HCT116 (cell line): ENCODE measurements at regions not wholly inside any gene's neighbourhood (a gene's known extent, or its start where the extent isn't known, plus 50 kb on each side); places are given as distances from the start of the nearest gene placed in this dataset.
"Not testable (repeated sequence)": the region's sequence is repeated elsewhere in the genome, so short reads cannot be mapped to it uniquely, and the experiment has no call there.

Experiments
- ATAC-seq: fragments of 200-7000 bp; cut with Tn5 transposase; 2 replicates; pipeline ENCODE4 v1.9.1; 2020; ENCODE audit warnings: mild to moderate bottlenecking, moderate library complexity
- BruUV-seq: library from RNA; stranded (reverse); fragments of 400-500 nt; replicated peaks from 2 replicates; lab custom pipeline; 2021; lab: Mats Ljungman, UMichigan
- CTCF ChIA-PET: fragments of 300-600 bp; sonication (Branson Sonifier 250); formaldehyde crosslinking; loops from one replicate; lab custom pipeline; 2021; ENCODE audit warnings: antibody characterized with exemption; lab: Charles Lee
- POLR2A ChIA-PET: fragments of 300-600, 350-600 bp; sonication (Branson Sonifier 250); formaldehyde crosslinking; loops from one replicate; lab custom pipeline; 2021; ENCODE audit warnings: antibody characterized with exemption; lab: Charles Lee
- RAD21 ChIA-PET, 2 experiments: fragments of 300-600 bp; sonication (Branson Sonifier 250); formaldehyde crosslinking; loops; one replicate each; lab custom pipeline; 2023; ENCODE audit warnings: low total read pairs in 2 of 2; ENCODE audit not compliant: uncharacterized antibody in 2 of 2, unreplicated experiment in 2 of 2, low non-redundant PET in 1 of 2; lab: Charles Lee
- DNase-seq: peaks from one replicate; pipeline ENCODE4 v3.0.0-alpha.2; 2010; ENCODE audit warnings: low read depth, low spot score
- H2AFZ ChIP-seq: fragments of 200-600 bp; shearing (Covaris generic), sonication (generic); 2 replicates; pipeline ENCODE4 v1.6.1; 2017; ENCODE audit warnings: low read depth, mixed run types, mixed read lengths, antibody characterized with exemption, low read length; ENCODE audit not compliant: poor library complexity, severe bottlenecking
- H3K27ac ChIP-seq: 2 replicates; pipeline ENCODE4 v1.5.1; 2012; ENCODE audit warnings: low read depth, low read length
- H3K27me3 ChIP-seq: fragments of 200-600 bp; sonication (generic); 2 replicates; pipeline ENCODE4 v1.6.1; 2016; ENCODE audit warnings: mixed run types, low read length, mixed read lengths; ENCODE audit not compliant: insufficient read depth
- H3K36me3 ChIP-seq, 2 experiments: fragments of 200-500 bp in 1 of 2; fragments of 200-600 bp in 1 of 2; sonication (Bioruptor generic) in 1 of 2; sonication (generic) in 1 of 2; 2 replicates each; pipeline versions ENCODE4 v1.5.1 to v1.6.1; 2014 to 2016; ENCODE audit warnings: low read length in 2 of 2, inconsistent platforms in 1 of 2, mixed read lengths in 1 of 2, mixed run types in 1 of 2; ENCODE audit not compliant: insufficient read depth in 2 of 2, control insufficient read depth in 1 of 2
- H3K4me1 ChIP-seq, 2 experiments: fragments of 200-600 bp in 1 of 2; sonication (generic) in 1 of 2; 2 replicates each; pipeline versions ENCODE4 v1.5.1 to v1.6.1; 2012 to 2017; ENCODE audit warnings: low read length in 2 of 2, inconsistent platforms in 1 of 2, mild to moderate bottlenecking in 1 of 2, mixed read lengths in 1 of 2, mixed run types in 1 of 2, moderate library complexity in 1 of 2; ENCODE audit not compliant: insufficient read depth in 2 of 2, control insufficient read depth in 1 of 2
- H3K4me2 ChIP-seq: fragments of 200-600 bp; sonication (generic); 2 replicates; pipeline ENCODE4 v1.6.1; 2017; ENCODE audit warnings: mixed run types, low read length, mixed read lengths
- H3K4me3 ChIP-seq, 2 experiments: fragments of 200-600 bp in 1 of 2; sonication (generic) in 1 of 2; replicated peaks in 1 of 2; 2 replicates each; pipeline ENCODE4 v1.5.1; 2011 to 2016; ENCODE audit warnings: low read length in 2 of 2, control low read depth in 1 of 2, low read depth in 1 of 2, mild to moderate bottlenecking in 1 of 2, mixed read lengths in 1 of 2, mixed run types in 1 of 2
- H3K79me2 ChIP-seq: fragments of 200-600 bp; sonication (generic); 2 replicates; pipeline ENCODE4 v1.6.1; 2017; ENCODE audit warnings: mild to moderate bottlenecking, mixed run types, low read length, moderate library complexity, mixed read lengths; ENCODE audit not compliant: insufficient read depth
- H3K9ac ChIP-seq: fragments of 200-600 bp; sonication (generic); 2 replicates; pipeline ENCODE4 v1.6.1; 2016; ENCODE audit warnings: low read length, mixed read lengths
- H3K9me2 ChIP-seq: fragments of 200-600 bp; sonication (generic), shearing (Covaris generic); 2 replicates; pipeline ENCODE4 v1.6.1; 2017; ENCODE audit warnings: mixed run types, mild to moderate bottlenecking, moderate library complexity; ENCODE audit not compliant: insufficient read depth
- H3K9me3 ChIP-seq, 2 experiments: fragments of 200-500 bp in 1 of 2; fragments of 200-600 bp in 1 of 2; sonication (Bioruptor generic) in 1 of 2; sonication (generic) in 1 of 2; 2 replicates each; pipeline ENCODE4 v1.6.1; 2014 to 2017; ENCODE audit warnings: low read length in 2 of 2, mixed read lengths in 2 of 2, inconsistent platforms in 1 of 2, low read depth in 1 of 2, mild to moderate bottlenecking in 1 of 2, mixed run types in 1 of 2, moderate library complexity in 1 of 2; ENCODE audit not compliant: control insufficient read depth in 1 of 2, insufficient read depth in 1 of 2
- H4K20me1 ChIP-seq: fragments of 200-600 bp; sonication (generic), shearing (Covaris generic); 2 replicates; pipeline ENCODE4 v1.6.1; 2017; ENCODE audit warnings: mixed run types, mild to moderate bottlenecking, moderate library complexity; ENCODE audit not compliant: insufficient read depth
- CBX3 ChIP-seq: IDR thresholded peaks from 2 replicates; pipeline ENCODE4 v1.6.1; 2012; ENCODE audit warnings: low read depth
- CEBPB ChIP-seq: IDR thresholded peaks from 2 replicates; pipeline ENCODE4 v1.6.1; 2012; ENCODE audit warnings: low read depth
- CTCF ChIP-seq, 3 experiments: fragments of 200-600 bp in 1 of 3; sonication (generic) in 1 of 3; IDR thresholded peaks in 2 of 3; conservative IDR thresholded peaks in 1 of 3; 2 replicates each; pipeline ENCODE4 v1.5.1; 2012 to 2017; ENCODE audit warnings: low read depth in 2 of 3, low read length in 2 of 3, antibody characterized with exemption in 1 of 3, borderline replicate concordance in 1 of 3, control low read depth in 1 of 3, mild to moderate bottlenecking in 1 of 3, mixed read lengths in 1 of 3, mixed run types in 1 of 3, moderate library complexity in 1 of 3; ENCODE audit not compliant: insufficient read depth in 1 of 3
- EGR1 ChIP-seq: IDR thresholded peaks from 2 replicates; pipeline ENCODE4 v1.6.1; 2012; ENCODE audit warnings: low read depth
- ELF1 ChIP-seq: IDR thresholded peaks from 2 replicates; pipeline ENCODE4 v1.6.1; 2012; ENCODE audit warnings: low read depth, borderline replicate concordance
- EZH2 ChIP-seq: fragments of 200-600 bp; sonication (generic); IDR thresholded peaks from 2 replicates; pipeline ENCODE4 v1.6.1; 2017; ENCODE audit warnings: antibody characterized with exemption, mixed run types
- EZH2phosphoT487 ChIP-seq: fragments of 200-600 bp; IDR thresholded peaks from 2 replicates; pipeline ENCODE4 v1.6.1; 2018; ENCODE audit warnings: antibody characterized with exemption, borderline replicate concordance
- FOSL1 ChIP-seq: IDR thresholded peaks from 2 replicates; pipeline ENCODE4 v1.6.1; 2012; ENCODE audit warnings: low read depth
- JUND ChIP-seq: IDR thresholded peaks from 2 replicates; pipeline ENCODE4 v1.6.1; 2012
- MAX ChIP-seq: IDR thresholded peaks from 2 replicates; pipeline ENCODE4 v1.6.1; 2012
- POLR2A ChIP-seq: IDR thresholded peaks from 2 replicates; pipeline ENCODE4 v1.7.0; 2011; ENCODE audit warnings: borderline replicate concordance; ENCODE audit not compliant: insufficient read depth, insufficient read length; ENCODE audit errors: extremely low read depth
- RAD21 ChIP-seq: IDR thresholded peaks from 2 replicates; pipeline ENCODE4 v1.6.1; 2012; ENCODE audit warnings: low read depth, mild to moderate bottlenecking
- SP1 ChIP-seq: IDR thresholded peaks from 2 replicates; pipeline ENCODE4 v1.6.1; 2012; ENCODE audit warnings: low read depth
- SRF ChIP-seq: IDR thresholded peaks from 2 replicates; pipeline ENCODE4 v1.6.1; 2012; ENCODE audit warnings: low read depth
- TCF7L2 ChIP-seq: IDR thresholded peaks from 2 replicates; pipeline ENCODE4 v1.7.0; 2011; ENCODE audit warnings: borderline replicate concordance, inconsistent platforms; ENCODE audit not compliant: insufficient read depth, insufficient read length; ENCODE audit errors: extremely low read depth
- YY1 ChIP-seq: IDR thresholded peaks from 2 replicates; pipeline ENCODE4 v1.6.1; 2011; ENCODE audit warnings: low read length, low read depth, moderate library complexity, mild to moderate bottlenecking; ENCODE audit not compliant: insufficient replicate concordance; ENCODE audit errors: extremely low read depth
- ZFX ChIP-seq: fragments of 450-650 bp; IDR thresholded peaks from 2 replicates; pipeline ENCODE4 v1.6.1; 2017
- intact Hi-C: fragments of 100-400 bp; cut with micrococcal nuclease; formaldehyde crosslinking; loops from 2 replicates; pipeline ENCODE4 v1.10.0; 2022
- TF ChIP-seq, protein P1 (sequence below): IDR thresholded peaks from 2 replicates; pipeline ENCODE4 v1.6.1; 2012
- TF ChIP-seq, protein P2 (sequence below): IDR thresholded peaks from 2 replicates; pipeline ENCODE4 v1.6.1; 2012; ENCODE audit warnings: low read depth

DNA sequence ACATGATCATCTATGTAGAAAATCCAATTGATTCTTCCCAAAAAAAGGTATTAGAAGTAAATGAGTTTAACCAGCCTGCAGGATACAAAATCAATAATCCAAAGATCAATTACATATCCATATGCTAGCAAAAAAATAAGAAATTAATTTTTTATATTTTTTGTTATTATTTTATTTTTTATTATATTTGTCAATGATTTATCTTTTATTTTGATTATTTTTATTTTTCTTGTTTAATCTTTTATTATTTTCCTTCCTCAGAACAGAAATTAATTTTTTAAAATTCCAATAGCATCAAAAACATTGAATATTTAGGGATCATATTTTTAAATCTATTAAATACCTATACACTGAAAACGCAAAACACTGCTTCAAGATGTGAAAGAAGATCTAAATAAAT, 331.2 kb downstream of the PLPP3 start:
- no peaks in the 10 kb centered on the region for H3K36me3 ChIP-seq
- no peaks in the 10 kb centered on the region for H3K79me2 ChIP-seq
- CTCF ChIA-PET = no interaction called here
- ATAC-seq (no peak), DNase-seq (no peak)
- intact Hi-C loops = loop anchor here (10.0 kb wide), 1 partner anchor 213 kb away; no protein-coding TSS in a partner anchor
- no peak overlapping the region for H3K27ac ChIP-seq
- no peak overlapping the region for H3K9ac ChIP-seq
- RAD21 ChIA-PET = no interaction called here
- no peaks in the 10 kb centered on the region for H3K9me3 ChIP-seq
- H3K4me2 ChIP-seq = no peak overlapping the region
- H3K27me3 ChIP-seq = no peaks in the 10 kb centered on the region
- BruUV-seq = no TSS peak
- H3K9me2 ChIP-seq = no peaks in the 10 kb centered on the region
- no peak for TF ChIP-seq ZFX
- no peak for TF ChIP-seq JUND
- TF ChIP-seq, protein P1, sequence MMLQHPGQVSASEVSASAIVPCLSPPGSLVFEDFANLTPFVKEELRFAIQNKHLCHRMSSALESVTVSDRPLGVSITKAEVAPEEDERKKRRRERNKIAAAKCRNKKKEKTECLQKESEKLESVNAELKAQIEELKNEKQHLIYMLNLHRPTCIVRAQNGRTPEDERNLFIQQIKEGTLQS = no peak
- no peak for TF ChIP-seq SRF
- TF ChIP-seq MAX = no peak
- no peak for TF ChIP-seq EZH2phosphoT487
- no peak for TF ChIP-seq RAD21
- no peak for TF ChIP-seq SP1
- TF ChIP-seq EGR1 = no peak
- TF ChIP-seq CEBPB = no peak
- TF ChIP-seq ELF1 = no peak
- TF ChIP-seq CTCF (IDR thresholded peaks at IDR 0.05 in 2 of 3, conservative IDR thresholded peaks at IDR 0.05 in 1 of 3; ENCODE audit: borderline replicate concordance in 1 of 3, insufficient read depth in 1 of 3, low read depth in 2 of 3, low read length in 2 of 3) = no peak
- no peak for TF ChIP-seq TCF7L2
- TF ChIP-seq CBX3 = no peak
- no peak for TF ChIP-seq EZH2
- TF ChIP-seq YY1 = no peak
- no peak for TF ChIP-seq POLR2A
- TF ChIP-seq FOSL1 = no peak
- TF ChIP-seq, protein P2, sequence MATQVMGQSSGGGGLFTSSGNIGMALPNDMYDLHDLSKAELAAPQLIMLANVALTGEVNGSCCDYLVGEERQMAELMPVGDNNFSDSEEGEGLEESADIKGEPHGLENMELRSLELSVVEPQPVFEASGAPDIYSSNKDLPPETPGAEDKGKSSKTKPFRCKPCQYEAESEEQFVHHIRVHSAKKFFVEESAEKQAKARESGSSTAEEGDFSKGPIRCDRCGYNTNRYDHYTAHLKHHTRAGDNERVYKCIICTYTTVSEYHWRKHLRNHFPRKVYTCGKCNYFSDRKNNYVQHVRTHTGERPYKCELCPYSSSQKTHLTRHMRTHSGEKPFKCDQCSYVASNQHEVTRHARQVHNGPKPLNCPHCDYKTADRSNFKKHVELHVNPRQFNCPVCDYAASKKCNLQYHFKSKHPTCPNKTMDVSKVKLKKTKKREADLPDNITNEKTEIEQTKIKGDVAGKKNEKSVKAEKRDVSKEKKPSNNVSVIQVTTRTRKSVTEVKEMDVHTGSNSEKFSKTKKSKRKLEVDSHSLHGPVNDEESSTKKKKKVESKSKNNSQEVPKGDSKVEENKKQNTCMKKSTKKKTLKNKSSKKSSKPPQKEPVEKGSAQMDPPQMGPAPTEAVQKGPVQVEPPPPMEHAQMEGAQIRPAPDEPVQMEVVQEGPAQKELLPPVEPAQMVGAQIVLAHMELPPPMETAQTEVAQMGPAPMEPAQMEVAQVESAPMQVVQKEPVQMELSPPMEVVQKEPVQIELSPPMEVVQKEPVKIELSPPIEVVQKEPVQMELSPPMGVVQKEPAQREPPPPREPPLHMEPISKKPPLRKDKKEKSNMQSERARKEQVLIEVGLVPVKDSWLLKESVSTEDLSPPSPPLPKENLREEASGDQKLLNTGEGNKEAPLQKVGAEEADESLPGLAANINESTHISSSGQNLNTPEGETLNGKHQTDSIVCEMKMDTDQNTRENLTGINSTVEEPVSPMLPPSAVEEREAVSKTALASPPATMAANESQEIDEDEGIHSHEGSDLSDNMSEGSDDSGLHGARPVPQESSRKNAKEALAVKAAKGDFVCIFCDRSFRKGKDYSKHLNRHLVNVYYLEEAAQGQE = no peak
- H3K4me3 ChIP-seq = no peak overlapping the region
- no peaks in the 10 kb centered on the region for H4K20me1 ChIP-seq
- no peak overlapping the region for H2AFZ ChIP-seq
- H3K4me1 ChIP-seq = no peaks in the 10 kb centered on the region
- POLR2A ChIA-PET = no interaction called here

- H3K4me3 ChIP-seq, RAD21 ChIA-PET, H4K20me1 ChIP-seq, H3K36me3 ChIP-seq, ATAC-seq, DNase-seq, H3K27ac ChIP-seq, H3K79me2 ChIP-seq, H3K27me3 ChIP-seq, POLR2A ChIA-PET, H3K4me1 ChIP-seq, CTCF ChIA-PET, H3K4me2 ChIP-seq, H3K9ac ChIP-seq, H3K9me3 ChIP-seq, H3K9me2 ChIP-seq, BruUV-seq, H2AFZ ChIP-seq: not testable (repeated sequence)
- intact Hi-C loops = loop anchor here (10.0 kb wide), 1 partner anchor 212 kb away; no protein-coding TSS in a partner anchor
These were observed 332.6 kb downstream of the PLPP3 start for GRCh38 chr1:56246726-56247125.
